T47D (cell line): ENCODE measurements at regions not wholly inside any gene's neighbourhood (a gene's known extent, or its start where the extent isn't known, plus 50 kb on each side); places are given as distances from the start of the nearest gene placed in this dataset.
A peak's percentile ranks its signal among the peaks of the same experiment; 100 is the strongest.

Experiments used
- DNase-seq, 2 experiments: peaks; one replicate each; pipeline versions ENCODE4 v3.0.0 to v3.0.0-alpha.2; 2011 to 2012; ENCODE audit warnings: low read depth in 1 of 2, low spot score in 1 of 2
- JUND ChIP-seq: IDR thresholded peaks from 2 replicates; pipeline ENCODE4 v1.6.1; 2012; ENCODE audit warnings: low read depth
- in situ Hi-C: cut with HindIII; loops from 2 replicates; pipeline ENCODE4 v1.10.0; 2016; ENCODE audit warnings: low sequenced_read_pairs, low pct_unique_long_range_greater_than_20kb

- DNase-seq = no peak
- in situ Hi-C loops = no loop called here
- no peak for TF ChIP-seq JUND
These were observed 62.0 kb upstream of the SORCS3 start for GRCh38 chr10:104579136-104579535.

GRCh38 chr10:104580321-104580720 lies 60.8 kb upstream of the SORCS3 start:
- no peak for DNase-seq
- no peak for TF ChIP-seq JUND
- in situ Hi-C loops = no loop called here

GRCh38 chr10:104580774-104581675 lies 60.1 kb upstream of the SORCS3 start:
- in situ Hi-C loops = no loop called here
- peak; percentile 35 to 84 for DNase-seq
- no peak for TF ChIP-seq JUND

GRCh38 chr10:104581884-104582601 lies 59.0 kb upstream of the SORCS3 start:
- no peak for DNase-seq
- TF ChIP-seq JUND = no peak
- in situ Hi-C loops = no loop called here

- no peak for DNase-seq
- no peak for TF ChIP-seq JUND
- in situ Hi-C loops = no loop called here
These were observed 58.5 kb upstream of the SORCS3 start for GRCh38 chr10:104582602-104582951.

- TF ChIP-seq JUND = no peak
- in situ Hi-C loops = no loop called here
These were observed 58.1 kb upstream of the SORCS3 start for GRCh38 chr10:104582966-104583365.

GRCh38 chr10:104584541-104584940 lies 56.5 kb upstream of the SORCS3 start:
- no peak for TF ChIP-seq JUND
- no peak for DNase-seq
- in situ Hi-C loops = no loop called here

More at GRCh38 chr10:104582966-104583365, 58.1 kb upstream of the SORCS3 start:
- no peak for DNase-seq

GRCh38 chr10:104587751-104588150 lies 53.3 kb upstream of the SORCS3 start:
- no peak for TF ChIP-seq JUND
- in situ Hi-C loops = no loop called here
- DNase-seq = no peak

GRCh38 chr10:104589431-104589830 lies 51.7 kb upstream of the SORCS3 start:
- no peak for DNase-seq
- in situ Hi-C loops = no loop called here
- no peak for TF ChIP-seq JUND

GRCh38 chr10:104589871-104590270 lies 51.2 kb upstream of the SORCS3 start:
- in situ Hi-C loops = no loop called here
- DNase-seq = no peak
- no peak for TF ChIP-seq JUND
